Tibial nerve (tissue), 4 donors: ENCODE measurements at regions not wholly inside any gene's neighbourhood (a gene's known extent, or its start where the extent isn't known, plus 50 kb on each side); places are given as distances from the start of the nearest gene placed in this dataset.
"Not testable (repeated sequence)": the region's sequence is repeated elsewhere in the genome, so short reads cannot be mapped to it uniquely, and the experiment has no call there.

ENCODE experiments used
- DNase-seq, 2 donors: peaks; one replicate each; pipeline ENCODE4 v3.0.0-alpha.2; 2019; ENCODE audit warnings: low spot score in 2 of 2
- H3K27ac ChIP-seq, 4 donors: fragments of 200-600 bp; sonication (generic) in 3 of 4; one replicate each; pipeline ENCODE4 v1.5.1; 2017 to 2019; ENCODE audit warnings: mild to moderate bottlenecking in 1 of 4
- H3K27me3 ChIP-seq, 2 donors: fragments of 200-600 bp; sonication (generic) in 1 of 2; one replicate each; pipeline versions ENCODE4 v1.5.1 to v1.6.0; 2017 to 2019
- H3K36me3 ChIP-seq, 3 donors: fragments of 200-600 bp; sonication (generic); one replicate each; pipeline ENCODE4 v1.5.1; 2018 to 2019
- H3K4me1 ChIP-seq, 4 donors: fragments of 200-600 bp; sonication (generic) in 3 of 4; one replicate each; pipeline ENCODE4 v1.5.1; 2017 to 2019
- H3K4me3 ChIP-seq, 4 donors: fragments of 200-600 bp; sonication (generic) in 3 of 4; one replicate each; pipeline ENCODE4 v1.5.1; 2017 to 2019; ENCODE audit warnings: mild to moderate bottlenecking in 1 of 4, moderate library complexity in 1 of 4
- H3K9me3 ChIP-seq, 4 donors: fragments of 200-600 bp; sonication (generic) in 3 of 4; one replicate each; pipeline ENCODE4 v1.5.1; 2017 to 2019
- CTCF ChIP-seq, 5 experiments: fragments of 200-600 bp in 3 of 5; fragments of 450-650 bp in 2 of 5; sonication (generic) in 3 of 5; IDR thresholded peaks; one replicate each; pipeline ENCODE4 v1.5.1; 2016 to 2019; ENCODE audit warnings: antibody characterized with exemption in 5 of 5, mild to moderate bottlenecking in 3 of 5, moderate library complexity in 2 of 5
- EP300 ChIP-seq, 2 donors: sonication (generic); formaldehyde crosslinking; IDR thresholded peaks; one replicate each; pipeline ENCODE4 v1.6.1; 2017; ENCODE audit warnings: antibody characterized with exemption in 2 of 2, mild to moderate bottlenecking in 1 of 2
- POLR2A ChIP-seq, 2 donors: fragments of 450-650 bp; IDR thresholded peaks; one replicate each; pipeline ENCODE4 v1.6.1; 2017; ENCODE audit warnings: antibody characterized with exemption in 2 of 2, mild to moderate bottlenecking in 2 of 2, moderate library complexity in 2 of 2
- whole genome bisulfite sequencing, 2 donors: methylation state at CpG; one replicate each; pipeline ENCODE4 v1.1.5; 2018; 5-methylcytosine and 5-hydroxymethylcytosine counted together

GRCh38 chr10:84012431-84012830, 126.9 kb upstream of the GHITM start:
- Histone ChIP-seq H3K27me3 (no peaks in the 10 kb centered on the region), H3K9me3 (peaks cover 0 to 4% (median 0%) of the 10 kb centered on the region in 4 donors), H3K4me1 (no peaks in the 10 kb centered on the region), H3K4me3 (no peak overlapping the region), H3K36me3 (no peaks in the 10 kb centered on the region), H3K27ac (no peak overlapping the region)
- 58 to 76% methylated on average over 2 of the region's 2 CpGs for WGBS, 2 donors
- no peak for TF ChIP-seq EP300 (IDR thresholded peaks at IDR 0.05)
- no peak for DNase-seq

GRCh38 chr10:84012831-84013458, 126.4 kb upstream of the GHITM start:
- WGBS, 2 donors, result 54 to 68% methylated on average over 2 of the region's 2 CpGs
- H3K36me3 ChIP-seq, result no peaks in the 10 kb centered on the region
- TF ChIP-seq CTCF (IDR thresholded peaks at IDR 0.05), result no peak
- TF ChIP-seq POLR2A (IDR thresholded peaks at IDR 0.05), result no peak
- no peak for TF ChIP-seq EP300 (IDR thresholded peaks at IDR 0.05)

GRCh38 chr10:84015877-84016595, 123.3 kb upstream of the GHITM start:
- TF ChIP-seq POLR2A (IDR thresholded peaks at IDR 0.05) (no peak), CTCF (IDR thresholded peaks at IDR 0.05) (no peak), EP300 (IDR thresholded peaks at IDR 0.05) (no peak)
- no peak for DNase-seq
- H3K36me3 ChIP-seq, result no peaks in the 10 kb centered on the region
- WGBS, 2 donors, result 49 to 51% methylated on average over 6 of the region's 6 CpGs
- no peaks in the 10 kb centered on the region for H3K4me1 ChIP-seq
- H3K4me3 ChIP-seq, result no peak overlapping the region
- H3K27ac ChIP-seq, result no peak overlapping the region
- peaks cover 0 to 20% (median 0%) of the 10 kb centered on the region in 4 donors for H3K9me3 ChIP-seq
- H3K27me3 ChIP-seq, result no peaks in the 10 kb centered on the region

More at GRCh38 chr10:84012831-84013458, 126.4 kb upstream of the GHITM start:
- peaks cover 0 to 5% (median 0%) of the 10 kb centered on the region in 4 donors for H3K9me3 ChIP-seq
- no peaks in the 10 kb centered on the region for H3K4me1 ChIP-seq
- no peak overlapping the region for H3K27ac ChIP-seq
- H3K27me3 ChIP-seq, result no peaks in the 10 kb centered on the region
- H3K4me3 ChIP-seq, result no peak overlapping the region
- no peak for DNase-seq

- peaks cover 0 to 44% (median 0%) of the 10 kb centered on the region in 4 donors for H3K9me3 ChIP-seq
- whole genome bisulfite sequencing, 2 donors, result 92 to 95% methylated on average over 3 of the region's 3 CpGs
- DNase-seq, result no peak
- H3K27ac ChIP-seq, result no peak overlapping the region
- H3K36me3 ChIP-seq, result no peaks in the 10 kb centered on the region
- H3K4me3 ChIP-seq, result no peak overlapping the region
- no peaks in the 10 kb centered on the region for H3K27me3 ChIP-seq
- TF ChIP-seq CTCF (IDR thresholded peaks at IDR 0.05) (no peak), EP300 (IDR thresholded peaks at IDR 0.05) (no peak), POLR2A (IDR thresholded peaks at IDR 0.05) (no peak)
- no peaks in the 10 kb centered on the region for H3K4me1 ChIP-seq
Measured at GRCh38 chr10:84018826-84019225, 120.5 kb upstream of the GHITM start.

GRCh38 chr10:84019854-84020458, 119.4 kb upstream of the GHITM start:
- H3K27me3 ChIP-seq, H3K36me3 ChIP-seq, DNase-seq, H3K4me3 ChIP-seq, H3K4me1 ChIP-seq, H3K27ac ChIP-seq: not testable (repeated sequence)
- H3K9me3 ChIP-seq, result peaks cover 0 to 49% (median 0%) of the 10 kb centered on the region in 4 donors
- WGBS, 2 donors, result 78% methylated on average over 9 of the region's 9 CpGs

- H3K9me3 ChIP-seq, result peaks cover 0 to 25% (median 0%) of the 10 kb centered on the region in 4 donors
- no peak overlapping the region for H3K27ac ChIP-seq
- peak; percentile 18 to 38 (median 27) for TF ChIP-seq CTCF (IDR thresholded peaks at IDR 0.05)
- TF ChIP-seq POLR2A (IDR thresholded peaks at IDR 0.05), result no peak
- no peaks in the 10 kb centered on the region for H3K27me3 ChIP-seq
- no peak for DNase-seq
- no peaks in the 10 kb centered on the region for H3K36me3 ChIP-seq
- H3K4me1 ChIP-seq, result no peaks in the 10 kb centered on the region
- H3K4me3 ChIP-seq, result no peak overlapping the region
Measured at GRCh38 chr10:84026821-84027257, 112.5 kb upstream of the GHITM start.
